Activated CD8-positive, alpha-beta T cell treated with anti-CD3 and anti-CD28 coated beads for 36 hours (primary cell): ENCODE measurements at regions not wholly inside any gene's neighbourhood (a gene's known extent, or its start where the extent isn't known, plus 50 kb on each side); places are given as distances from the start of the nearest gene placed in this dataset.
"Not testable (repeated sequence)": the region's sequence is repeated elsewhere in the genome, so short reads cannot be mapped to it uniquely, and the experiment has no call there.

Experiments
- ATAC-seq: fragments of 200-7000 bp; cut with Tn5 transposase; one replicate; pipeline ENCODE4 v1.10.0; 2021; ENCODE audit warnings: mild to moderate bottlenecking, moderate library complexity
- CTCF ChIA-PET: fragments of 350-600 bp; sonication (Branson Sonifier 250); formaldehyde crosslinking; loops from one replicate; lab custom pipeline; 2021; ENCODE audit warnings: antibody characterized with exemption; lab: Charles Lee
- POLR2A ChIA-PET: fragments of 350-600 bp; sonication (Branson Sonifier 250); formaldehyde crosslinking; loops from one replicate; lab custom pipeline; 2021; ENCODE audit warnings: antibody characterized with exemption; lab: Charles Lee
- DNase-seq: peaks from one replicate; pipeline ENCODE4 v3.0.0-alpha.2; 2020
- H3K27ac Mint-ChIP-seq: one replicate; pipeline ENCODE4 v1.8.0; 2021; ENCODE audit warnings: mild to moderate bottlenecking, mixed read lengths
- H3K27me3 Mint-ChIP-seq: one replicate; pipeline ENCODE4 v1.8.0; 2021; ENCODE audit warnings: mixed read lengths
- H3K36me3 Mint-ChIP-seq: one replicate; pipeline ENCODE4 v1.8.0; 2021; ENCODE audit warnings: low read depth, mixed read lengths
- H3K4me1 Mint-ChIP-seq: one replicate; pipeline ENCODE4 v1.8.0; 2021; ENCODE audit warnings: low read depth, mixed read lengths
- H3K4me3 Mint-ChIP-seq: one replicate; pipeline ENCODE4 v1.8.0; 2021; ENCODE audit warnings: mild to moderate bottlenecking, moderate library complexity, mixed read lengths
- H3K9me3 Mint-ChIP-seq: one replicate; pipeline ENCODE4 v1.8.0; 2021; ENCODE audit warnings: mixed read lengths
- intact Hi-C: fragments of 100-400 bp; cut with micrococcal nuclease; formaldehyde crosslinking; loops from one replicate; pipeline ENCODE4 v1.10.0; 2022
- TF ChIP-seq, protein P1 (sequence below): fragments of 200-600 bp; IDR thresholded peaks from one replicate; pipeline ENCODE4 v1.8.0; 2022; ENCODE audit warnings: antibody characterized with exemption, mild to moderate bottlenecking

DNA sequence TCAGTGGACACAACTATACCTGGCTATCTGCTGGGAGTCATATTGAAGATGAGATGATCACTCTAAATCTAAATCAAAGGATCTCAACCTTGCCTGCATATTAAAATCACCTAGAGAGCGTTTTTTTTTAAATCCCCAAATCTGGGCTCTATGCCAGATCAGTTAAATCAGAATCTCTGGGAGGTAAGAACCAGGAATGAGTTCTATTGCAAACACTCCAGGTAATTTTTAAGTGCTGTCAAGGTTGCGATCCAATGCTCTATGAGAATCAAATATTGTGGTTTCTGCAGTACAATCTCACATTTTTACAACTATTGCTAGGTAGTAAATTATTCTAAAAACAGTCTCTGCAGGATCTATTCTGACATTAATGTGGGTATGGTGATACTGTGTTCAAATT lies 202.3 kb upstream of the OR13F1 start:
- Mint-ChIP-seq H3K4me3 (no peak overlapping the region), H3K27me3 (no peaks in the 10 kb centered on the region), H3K27ac (no peak overlapping the region), H3K36me3 (no peaks in the 10 kb centered on the region), H3K9me3 (no peaks in the 10 kb centered on the region), H3K4me1 (no peaks in the 10 kb centered on the region)
- intact Hi-C loops = no loop called here
- no peak for DNase-seq
- ATAC-seq = no peak
- TF ChIP-seq, protein P1, sequence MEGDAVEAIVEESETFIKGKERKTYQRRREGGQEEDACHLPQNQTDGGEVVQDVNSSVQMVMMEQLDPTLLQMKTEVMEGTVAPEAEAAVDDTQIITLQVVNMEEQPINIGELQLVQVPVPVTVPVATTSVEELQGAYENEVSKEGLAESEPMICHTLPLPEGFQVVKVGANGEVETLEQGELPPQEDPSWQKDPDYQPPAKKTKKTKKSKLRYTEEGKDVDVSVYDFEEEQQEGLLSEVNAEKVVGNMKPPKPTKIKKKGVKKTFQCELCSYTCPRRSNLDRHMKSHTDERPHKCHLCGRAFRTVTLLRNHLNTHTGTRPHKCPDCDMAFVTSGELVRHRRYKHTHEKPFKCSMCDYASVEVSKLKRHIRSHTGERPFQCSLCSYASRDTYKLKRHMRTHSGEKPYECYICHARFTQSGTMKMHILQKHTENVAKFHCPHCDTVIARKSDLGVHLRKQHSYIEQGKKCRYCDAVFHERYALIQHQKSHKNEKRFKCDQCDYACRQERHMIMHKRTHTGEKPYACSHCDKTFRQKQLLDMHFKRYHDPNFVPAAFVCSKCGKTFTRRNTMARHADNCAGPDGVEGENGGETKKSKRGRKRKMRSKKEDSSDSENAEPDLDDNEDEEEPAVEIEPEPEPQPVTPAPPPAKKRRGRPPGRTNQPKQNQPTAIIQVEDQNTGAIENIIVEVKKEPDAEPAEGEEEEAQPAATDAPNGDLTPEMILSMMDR = no peak
- CTCF ChIA-PET = no interaction called here
- POLR2A ChIA-PET = no interaction called here

DNA sequence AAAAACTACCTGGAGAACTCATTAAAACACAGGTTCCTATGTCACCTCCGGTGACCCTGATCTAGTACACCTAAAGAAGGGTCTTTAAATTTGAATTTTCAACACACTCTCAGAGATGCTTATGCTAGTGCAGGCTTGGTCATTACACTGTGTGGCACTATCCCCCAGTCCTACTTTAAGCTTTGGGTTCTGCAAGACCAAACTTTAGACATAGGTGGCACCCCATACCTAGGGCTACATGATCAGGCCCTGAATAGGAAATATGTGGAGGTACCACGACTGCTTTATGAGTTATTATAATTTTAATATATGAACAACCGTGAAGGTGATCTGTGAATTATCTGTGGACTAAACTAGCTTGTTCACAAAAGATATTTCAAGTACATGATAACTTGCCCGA lies 201.3 kb upstream of the OR13F1 start:
- H3K4me1 Mint-ChIP-seq = no peaks in the 10 kb centered on the region
- no peaks in the 10 kb centered on the region for H3K27me3 Mint-ChIP-seq
- POLR2A ChIA-PET = no interaction called here
- no peak overlapping the region for H3K27ac Mint-ChIP-seq
- H3K36me3 Mint-ChIP-seq = no peaks in the 10 kb centered on the region
- TF ChIP-seq, protein P1 = no peak
- no peak overlapping the region for H3K4me3 Mint-ChIP-seq
- DNase-seq (no peak), ATAC-seq (no peak)
- CTCF ChIA-PET = no interaction called here
- intact Hi-C loops = no loop called here
- H3K9me3 Mint-ChIP-seq = no peaks in the 10 kb centered on the region

DNA sequence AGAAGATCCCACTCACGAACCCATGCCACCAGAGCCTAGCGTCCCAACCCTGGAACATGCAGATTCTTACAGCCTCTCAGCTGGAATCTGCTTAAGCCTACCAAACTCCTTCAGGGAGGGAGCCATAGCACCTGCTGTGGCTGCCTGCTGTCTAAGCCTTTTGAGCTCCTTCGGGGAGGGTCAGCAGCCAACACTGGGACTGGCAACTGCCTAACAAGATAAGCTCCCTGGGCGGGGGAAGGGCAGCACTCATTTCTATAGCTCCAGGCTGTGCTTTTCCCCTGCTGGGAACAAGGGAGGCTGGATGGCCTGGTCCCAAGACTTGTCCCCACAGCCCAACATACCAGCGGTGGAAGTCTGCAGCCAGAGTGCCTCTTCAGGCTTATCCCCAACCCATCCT lies 199.1 kb upstream of the OR13F1 start:
- Mint-ChIP-seq H3K4me3 (no peak overlapping the region), H3K27me3 (no peaks in the 10 kb centered on the region), H3K9me3 (no peaks in the 10 kb centered on the region), H3K27ac (no peak overlapping the region), H3K4me1 (no peaks in the 10 kb centered on the region), H3K36me3 (no peaks in the 10 kb centered on the region)
- ATAC-seq (no peak), DNase-seq (no peak)
- TF ChIP-seq, protein P1 = no peak
- ChIA-PET CTCF (no interaction called here), POLR2A (no interaction called here)
- intact Hi-C loops = no loop called here

DNA sequence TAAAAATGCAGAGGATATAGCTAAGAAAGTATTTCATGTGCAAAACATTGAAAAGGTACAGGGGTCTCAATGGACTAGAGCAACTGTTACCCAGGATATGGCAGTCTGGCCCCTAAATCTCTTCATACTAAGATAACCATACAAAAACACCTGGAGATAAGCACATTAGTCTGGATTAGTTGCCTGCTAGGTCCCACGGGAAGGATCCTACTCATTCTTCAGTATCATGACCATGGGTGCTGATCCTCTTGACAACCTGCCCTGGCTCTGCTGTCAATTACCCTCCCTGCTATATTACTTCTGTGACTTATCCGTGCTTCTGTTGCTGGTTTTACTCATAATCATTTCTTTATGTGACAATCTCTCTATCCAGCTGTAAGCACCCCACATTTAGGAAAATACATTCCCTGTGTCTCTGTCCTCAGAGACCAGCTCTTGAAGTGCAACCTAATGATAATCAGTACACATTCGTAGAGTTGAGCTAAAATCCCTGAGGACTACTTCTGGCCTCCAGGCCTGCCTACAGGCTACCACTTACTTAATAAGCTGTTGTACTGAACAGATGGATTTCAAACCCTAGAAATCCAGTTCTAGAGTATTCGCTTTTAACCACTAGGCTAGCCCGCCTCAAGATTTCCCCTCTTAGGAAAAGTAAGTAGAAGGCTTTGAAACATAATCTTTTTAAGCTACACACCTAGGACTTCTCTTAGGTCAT lies 190.5 kb upstream of the OR13F1 start:
- DNase-seq (no peak), ATAC-seq (no peak)
- intact Hi-C loops = no loop called here
- Mint-ChIP-seq H3K9me3 (peaks cover 4% of the 10 kb centered on the region), H3K27ac (no peak overlapping the region), H3K27me3 (no peaks in the 10 kb centered on the region), H3K4me1 (no peaks in the 10 kb centered on the region), H3K36me3 (no peaks in the 10 kb centered on the region), H3K4me3 (no peak overlapping the region)
- CTCF ChIA-PET = no interaction called here
- TF ChIP-seq, protein P1 = no peak
- POLR2A ChIA-PET = no interaction called here

DNA sequence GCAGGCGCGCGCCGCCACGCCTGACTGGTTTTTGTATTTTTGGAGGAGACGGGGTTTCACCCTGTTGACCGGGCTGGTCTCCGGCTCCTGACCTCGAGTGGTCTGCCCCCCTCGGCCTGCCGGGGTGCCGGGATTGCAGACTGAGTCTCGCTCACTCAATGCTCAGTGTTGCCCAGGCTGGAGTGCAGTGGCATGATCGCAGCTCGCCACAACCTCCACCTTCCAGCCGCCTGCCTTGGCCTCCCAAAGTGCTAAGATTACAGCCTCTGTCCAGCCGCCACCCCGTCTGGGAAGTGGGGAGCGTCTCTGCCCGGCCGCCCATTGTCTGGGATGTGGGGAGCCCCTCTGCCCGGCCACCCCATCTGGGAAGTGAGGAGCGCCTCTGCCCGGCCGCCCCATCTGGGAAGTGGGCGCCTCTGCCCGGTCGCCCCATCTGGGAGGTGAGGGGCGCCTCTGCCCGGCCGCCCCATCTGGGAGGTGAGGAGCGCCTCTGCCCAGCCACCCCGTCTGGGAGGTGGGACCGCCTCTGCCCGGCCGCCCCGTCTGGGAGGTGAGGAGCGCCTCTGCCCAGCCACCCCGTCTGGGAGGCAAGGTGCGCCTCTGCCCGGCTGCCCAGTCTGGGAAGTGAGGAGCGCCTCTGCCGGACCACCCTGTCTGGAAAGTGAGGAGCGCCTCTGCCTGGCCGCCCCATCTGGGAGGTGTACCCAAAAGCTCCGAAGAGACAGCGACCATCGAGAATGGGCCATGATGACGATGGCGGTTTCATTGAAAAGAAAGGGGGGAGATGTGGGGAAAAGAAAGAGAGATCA lies 187.7 kb upstream of the OR13F1 start:
- H3K27me3 Mint-ChIP-seq, H3K9me3 Mint-ChIP-seq, ATAC-seq, H3K27ac Mint-ChIP-seq, CTCF ChIA-PET, DNase-seq, H3K36me3 Mint-ChIP-seq, H3K4me3 Mint-ChIP-seq, H3K4me1 Mint-ChIP-seq, intact Hi-C loops: not testable (repeated sequence)
- POLR2A ChIA-PET = interaction anchor here (0.7 kb wide), 1 partner anchor 40 kb away, joined by 3 read pairs; no protein-coding TSS in a partner anchor
